Loucy (cell line): ENCODE measurements at regions not wholly inside any gene's neighbourhood (a gene's known extent, or its start where the extent isn't known, plus 50 kb on each side); places are given as distances from the start of the nearest gene placed in this dataset.

Experiments used
- EZH2phosphoT487 ChIP-seq: fragments of 200-600 bp; IDR thresholded peaks from 2 replicates; pipeline ENCODE4 v1.6.1; 2018; ENCODE audit warnings: antibody characterized with exemption, mild to moderate bottlenecking, moderate library complexity, borderline replicate concordance
- TF ChIP-seq, protein P1 (sequence below): fragments of 200-600 bp; sonication (generic); conservative IDR thresholded peaks from 2 replicates; pipeline ENCODE4 v1.5.1; 2014; ENCODE audit warnings: mild to moderate bottlenecking, antibody characterized with exemption, low read length

DNA sequence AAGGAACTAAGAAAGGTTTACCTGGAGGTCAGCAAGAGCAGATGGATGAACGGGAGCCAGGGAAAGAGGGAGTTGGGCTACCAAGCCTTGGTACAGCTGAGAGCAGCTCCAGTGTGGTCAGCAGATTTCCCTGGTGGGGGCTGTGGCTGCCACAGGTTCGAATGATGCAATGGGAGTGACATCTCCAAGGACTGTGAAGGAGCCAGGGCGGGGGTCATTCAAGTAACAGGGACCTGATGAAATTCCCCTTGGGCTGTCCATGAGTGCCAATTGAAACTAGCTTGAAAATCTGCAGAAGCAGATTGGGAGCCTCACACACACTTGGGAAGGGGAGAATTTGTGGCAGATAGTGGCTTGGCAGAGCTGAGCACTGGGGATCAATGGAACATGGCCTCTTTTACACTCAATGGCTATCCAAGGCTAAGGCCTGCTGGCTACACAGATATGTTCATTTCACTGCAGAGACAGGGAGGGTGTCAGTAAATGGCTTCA is 247.0 kb upstream of the ECI2 start:
- TF ChIP-seq, protein P1, sequence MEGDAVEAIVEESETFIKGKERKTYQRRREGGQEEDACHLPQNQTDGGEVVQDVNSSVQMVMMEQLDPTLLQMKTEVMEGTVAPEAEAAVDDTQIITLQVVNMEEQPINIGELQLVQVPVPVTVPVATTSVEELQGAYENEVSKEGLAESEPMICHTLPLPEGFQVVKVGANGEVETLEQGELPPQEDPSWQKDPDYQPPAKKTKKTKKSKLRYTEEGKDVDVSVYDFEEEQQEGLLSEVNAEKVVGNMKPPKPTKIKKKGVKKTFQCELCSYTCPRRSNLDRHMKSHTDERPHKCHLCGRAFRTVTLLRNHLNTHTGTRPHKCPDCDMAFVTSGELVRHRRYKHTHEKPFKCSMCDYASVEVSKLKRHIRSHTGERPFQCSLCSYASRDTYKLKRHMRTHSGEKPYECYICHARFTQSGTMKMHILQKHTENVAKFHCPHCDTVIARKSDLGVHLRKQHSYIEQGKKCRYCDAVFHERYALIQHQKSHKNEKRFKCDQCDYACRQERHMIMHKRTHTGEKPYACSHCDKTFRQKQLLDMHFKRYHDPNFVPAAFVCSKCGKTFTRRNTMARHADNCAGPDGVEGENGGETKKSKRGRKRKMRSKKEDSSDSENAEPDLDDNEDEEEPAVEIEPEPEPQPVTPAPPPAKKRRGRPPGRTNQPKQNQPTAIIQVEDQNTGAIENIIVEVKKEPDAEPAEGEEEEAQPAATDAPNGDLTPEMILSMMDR, result no peak
- TF ChIP-seq EZH2phosphoT487, result no peak
